ENCODE measurements at regions not wholly inside any gene's neighbourhood (a gene's known extent, or its start where the extent isn't known, plus 50 kb on each side); places are given as distances from the start of the nearest gene placed in this dataset.

GRCh38 chr19:28468701-28469459 lies 744.1 kb downstream of the UQCRFS1 start:
- Histone ChIP-seq H3K4me1 (ENCODE audit: insufficient read depth) (no peaks in the 10 kb centered on the region), H3K4me3 (no peak overlapping the region), H3K27me3 (no peaks in the 10 kb centered on the region), H3K36me3 (no peaks in the 10 kb centered on the region), H3K27ac (no peak overlapping the region), H3K9me3 (no peaks in the 10 kb centered on the region)
- 24 to 33% (median 32%) methylated on average over 17 of the region's 17 CpGs for WGBS, 3 donors
- no peak for DNase-seq
- intact Hi-C loops (cut with DNase I): no loop called here
- TF ChIP-seq EP300 (IDR thresholded peaks at IDR 0.05) (no peak), POLR2A (IDR thresholded peaks at IDR 0.05) (no peak), CTCF (IDR thresholded peaks at IDR 0.05) (no peak)

- Histone ChIP-seq H3K4me3 (no peak overlapping the region), H3K36me3 (no peaks in the 10 kb centered on the region), H3K27me3 (no peaks in the 10 kb centered on the region), H3K27ac (no peak overlapping the region), H3K4me1 (ENCODE audit: insufficient read depth) (no peaks in the 10 kb centered on the region), H3K9me3 (no peaks in the 10 kb centered on the region)
- DNase-seq: peak in 1 of 5 donors; percentile 24
- intact Hi-C loops (cut with DNase I): no loop called here
- TF ChIP-seq EP300 (IDR thresholded peaks at IDR 0.05) (no peak), POLR2A (IDR thresholded peaks at IDR 0.05) (no peak), CTCF (IDR thresholded peaks at IDR 0.05) (no peak)
- WGBS, 3 donors: 66 to 73% (median 66%) methylated on average over 9 of the region's 9 CpGs
These were observed 746.6 kb downstream of the UQCRFS1 start for GRCh38 chr19:28466107-28467045.

GRCh38 chr19:28465371-28466086 lies 747.4 kb downstream of the UQCRFS1 start:
- DNase-seq: no peak
- no peaks in the 10 kb centered on the region for H3K9me3 ChIP-seq
- TF ChIP-seq CTCF (IDR thresholded peaks at IDR 0.05): no peak
- TF ChIP-seq EP300 (IDR thresholded peaks at IDR 0.05): no peak
- TF ChIP-seq POLR2A (IDR thresholded peaks at IDR 0.05): no peak
- H3K27me3 ChIP-seq: no peaks in the 10 kb centered on the region
- no peak overlapping the region for H3K4me3 ChIP-seq
- 65 to 82% (median 73%) methylated on average over 3 of the region's 3 CpGs for WGBS, 3 donors
- no peaks in the 10 kb centered on the region for H3K4me1 ChIP-seq (ENCODE audit: insufficient read depth)
- no peak overlapping the region for H3K27ac ChIP-seq
- intact Hi-C loops (cut with DNase I): no loop called here
- H3K36me3 ChIP-seq: no peaks in the 10 kb centered on the region

GRCh38 chr19:28463493-28464053 lies 749.4 kb downstream of the UQCRFS1 start:
- no peak overlapping the region for H3K4me3 ChIP-seq
- H3K36me3 ChIP-seq: no peaks in the 10 kb centered on the region
- H3K27ac ChIP-seq: no peak overlapping the region
- no peaks in the 10 kb centered on the region for H3K9me3 ChIP-seq
- 79 to 83% (median 80%) methylated on average over 5 of the region's 5 CpGs for WGBS, 3 donors
- H3K27me3 ChIP-seq: no peaks in the 10 kb centered on the region
- TF ChIP-seq POLR2A (IDR thresholded peaks at IDR 0.05) (no peak), EP300 (IDR thresholded peaks at IDR 0.05) (no peak), CTCF (IDR thresholded peaks at IDR 0.05) (no peak)
- no peaks in the 10 kb centered on the region for H3K4me1 ChIP-seq (ENCODE audit: insufficient read depth)
- DNase-seq: no peak
- intact Hi-C loops (cut with DNase I): no loop called here
